KMS-11 (cell line): ENCODE measurements at regions not wholly inside any gene's neighbourhood (a gene's known extent, or its start where the extent isn't known, plus 50 kb on each side); places are given as distances from the start of the nearest gene placed in this dataset.

Experiments
- H2AFZ ChIP-seq: fragments of 200-600 bp; sonication (generic); 2 replicates; pipeline ENCODE4 v1.6.1; 2016; ENCODE audit warnings: antibody characterized with exemption, mixed run types, low read depth
- H3K27ac ChIP-seq: fragments of 200-600 bp; sonication (generic); 2 replicates; pipeline ENCODE4 v1.6.1; 2016; ENCODE audit warnings: mild to moderate bottlenecking, mixed run types
- H3K27me3 ChIP-seq: fragments of 200-600 bp; sonication (generic); 2 replicates; pipeline ENCODE4 v1.6.1; 2017; ENCODE audit warnings: mild to moderate bottlenecking, low read depth, mixed run types, moderate library complexity; ENCODE audit not compliant: insufficient read depth
- H3K36me3 ChIP-seq: fragments of 200-600 bp; sonication (generic); 2 replicates; pipeline ENCODE4 v1.6.1; 2017; ENCODE audit warnings: mild to moderate bottlenecking, mixed run types; ENCODE audit not compliant: insufficient read depth
- H3K4me1 ChIP-seq: fragments of 200-600 bp; sonication (generic); 2 replicates; pipeline ENCODE4 v1.6.1; 2016; ENCODE audit warnings: mild to moderate bottlenecking, low read depth, mixed run types; ENCODE audit not compliant: poor library complexity, severe bottlenecking
- H3K4me2 ChIP-seq: fragments of 200-600 bp; sonication (generic); 2 replicates; pipeline ENCODE4 v1.7.0; 2016; ENCODE audit warnings: mild to moderate bottlenecking, mixed run types
- H3K4me3 ChIP-seq: fragments of 200-600 bp; sonication (generic); IDR thresholded peaks from 2 replicates; pipeline ENCODE4 v1.6.1; 2017; ENCODE audit warnings: low read depth, low read length, mixed read lengths; ENCODE audit not compliant: insufficient read depth
- H3K79me2 ChIP-seq: fragments of 200-600 bp; sonication (generic); 2 replicates; pipeline ENCODE4 v1.6.1; 2016; ENCODE audit warnings: low read depth, mixed run types; ENCODE audit not compliant: insufficient read depth
- H3K9ac ChIP-seq: fragments of 200-600 bp; sonication (generic); 2 replicates; pipeline ENCODE4 v1.6.1; 2016; ENCODE audit warnings: mild to moderate bottlenecking, mixed run types
- H4K20me1 ChIP-seq: fragments of 200-600 bp; sonication (generic); 2 replicates; pipeline ENCODE4 v1.6.1; 2016; ENCODE audit warnings: mild to moderate bottlenecking, mixed run types; ENCODE audit not compliant: insufficient read depth
- CTCF ChIP-seq: fragments of 200-600 bp; sonication (generic); conservative IDR thresholded peaks from 2 replicates; pipeline ENCODE4 v1.6.1; 2017; ENCODE audit warnings: low read depth, mild to moderate bottlenecking, antibody characterized with exemption, low read length, moderate library complexity, mixed read lengths

- no peak overlapping the region for H3K9ac ChIP-seq
- H2AFZ ChIP-seq, result no peak overlapping the region
- H3K36me3 ChIP-seq, result no peaks in the 10 kb centered on the region
- H3K79me2 ChIP-seq, result no peaks in the 10 kb centered on the region
- no peak overlapping the region for H3K27ac ChIP-seq
- no peak overlapping the region for H3K4me2 ChIP-seq
- no peak overlapping the region for H3K4me3 ChIP-seq
- H4K20me1 ChIP-seq, result no peaks in the 10 kb centered on the region
- TF ChIP-seq CTCF, result no peak
- no peaks in the 10 kb centered on the region for H3K27me3 ChIP-seq
- H3K4me1 ChIP-seq, result no peaks in the 10 kb centered on the region
These were observed 1000.0 kb downstream of the ADGRL2 start for GRCh38 chr1:82800721-82801120.

GRCh38 chr1:82799261-82799660, 998.5 kb downstream of the ADGRL2 start:
- Histone ChIP-seq H3K4me1 (no peaks in the 10 kb centered on the region), H4K20me1 (no peaks in the 10 kb centered on the region), H3K36me3 (no peaks in the 10 kb centered on the region), H2AFZ (no peak overlapping the region), H3K27me3 (no peaks in the 10 kb centered on the region), H3K27ac (no peak overlapping the region), H3K4me3 (no peak overlapping the region), H3K4me2 (no peak overlapping the region), H3K79me2 (no peaks in the 10 kb centered on the region), H3K9ac (no peak overlapping the region)
- no peak for TF ChIP-seq CTCF

GRCh38 chr1:82795508-82796149, 994.9 kb downstream of the ADGRL2 start:
- H3K27me3 ChIP-seq, result no peaks in the 10 kb centered on the region
- no peak overlapping the region for H2AFZ ChIP-seq
- no peak for TF ChIP-seq CTCF
- no peak overlapping the region for H3K4me2 ChIP-seq
- H3K4me3 ChIP-seq, result no peak overlapping the region
- no peaks in the 10 kb centered on the region for H3K36me3 ChIP-seq
- H3K4me1 ChIP-seq, result no peaks in the 10 kb centered on the region
- no peaks in the 10 kb centered on the region for H3K79me2 ChIP-seq
- H4K20me1 ChIP-seq, result no peaks in the 10 kb centered on the region
- H3K9ac ChIP-seq, result no peak overlapping the region
- no peak overlapping the region for H3K27ac ChIP-seq

- Histone ChIP-seq H3K27me3 (no peaks in the 10 kb centered on the region), H3K4me1 (no peaks in the 10 kb centered on the region), H2AFZ (no peak overlapping the region), H3K27ac (no peak overlapping the region), H3K4me2 (no peak overlapping the region), H3K9ac (no peak overlapping the region), H3K36me3 (no peaks in the 10 kb centered on the region), H3K79me2 (no peaks in the 10 kb centered on the region), H3K4me3 (no peak overlapping the region), H4K20me1 (no peaks in the 10 kb centered on the region)
- no peak for TF ChIP-seq CTCF
These were observed 991.4 kb downstream of the ADGRL2 start for GRCh38 chr1:82792151-82792550.
